Prostate gland (tissue), 2 donors: ENCODE measurements at regions not wholly inside any gene's neighbourhood (a gene's known extent, or its start where the extent isn't known, plus 50 kb on each side); places are given as distances from the start of the nearest gene placed in this dataset.

Experiments
- DNase-seq: peaks from one replicate; pipeline ENCODE4 v3.0.0-alpha.2; 2019; ENCODE audit warnings: low spot score
- H3K27ac ChIP-seq, 2 donors: fragments of 200-600 bp; sonication (generic); 2 replicates each; pipeline ENCODE4 v1.5.1; 2017 to 2019
- H3K27me3 ChIP-seq: fragments of 200-600 bp; sonication (generic); replicated peaks from 2 replicates; pipeline ENCODE4 v1.5.1; 2019; ENCODE audit not compliant: insufficient read depth
- H3K36me3 ChIP-seq, 2 donors: fragments of 200-600 bp; sonication (generic); 1 replicate in 1 of 2; 2 replicates in 1 of 2; pipeline versions ENCODE4 v1.5.1 to v1.8.1; 2017 to 2019
- H3K4me1 ChIP-seq: fragments of 200-600 bp; sonication (generic); replicated peaks from 2 replicates; pipeline ENCODE4 v1.5.1; 2019
- H3K4me3 ChIP-seq, 2 donors: fragments of 200-600 bp; sonication (generic); 2 replicates each; pipeline ENCODE4 v1.5.1; 2017 to 2019
- H3K9me3 ChIP-seq: fragments of 200-600 bp; sonication (generic); 2 replicates; pipeline ENCODE4 v1.5.1; 2017
- CTCF ChIP-seq, 4 experiments: fragments of 200-600 bp in 2 of 4; fragments of 450-650 bp in 2 of 4; sonication (generic) in 2 of 4; IDR thresholded peaks; 1 replicate in 3 of 4; 2 replicates in 1 of 4; pipeline ENCODE4 v1.5.1; 2016 to 2019; ENCODE audit warnings: antibody characterized with exemption in 4 of 4, mild to moderate bottlenecking in 2 of 4, moderate library complexity in 2 of 4
- POLR2A ChIP-seq: fragments of 450-650 bp; IDR thresholded peaks from one replicate; pipeline ENCODE4 v1.6.1; 2016; ENCODE audit warnings: antibody characterized with exemption, mild to moderate bottlenecking
- POLR2AphosphoS5 ChIP-seq: sonication (generic); formaldehyde crosslinking; IDR thresholded peaks from one replicate; pipeline ENCODE4 v1.6.1; 2017; ENCODE audit warnings: antibody characterized with exemption
- WGBS: methylation state at CpG from one replicate; pipeline ENCODE4 v1.1.5; 2018; 5-methylcytosine and 5-hydroxymethylcytosine counted together
- intact Hi-C: fragments of 100-400 bp; cut with DNase I; formaldehyde crosslinking; loops from one replicate; pipeline ENCODE4 v1.14.2; 2022

DNA sequence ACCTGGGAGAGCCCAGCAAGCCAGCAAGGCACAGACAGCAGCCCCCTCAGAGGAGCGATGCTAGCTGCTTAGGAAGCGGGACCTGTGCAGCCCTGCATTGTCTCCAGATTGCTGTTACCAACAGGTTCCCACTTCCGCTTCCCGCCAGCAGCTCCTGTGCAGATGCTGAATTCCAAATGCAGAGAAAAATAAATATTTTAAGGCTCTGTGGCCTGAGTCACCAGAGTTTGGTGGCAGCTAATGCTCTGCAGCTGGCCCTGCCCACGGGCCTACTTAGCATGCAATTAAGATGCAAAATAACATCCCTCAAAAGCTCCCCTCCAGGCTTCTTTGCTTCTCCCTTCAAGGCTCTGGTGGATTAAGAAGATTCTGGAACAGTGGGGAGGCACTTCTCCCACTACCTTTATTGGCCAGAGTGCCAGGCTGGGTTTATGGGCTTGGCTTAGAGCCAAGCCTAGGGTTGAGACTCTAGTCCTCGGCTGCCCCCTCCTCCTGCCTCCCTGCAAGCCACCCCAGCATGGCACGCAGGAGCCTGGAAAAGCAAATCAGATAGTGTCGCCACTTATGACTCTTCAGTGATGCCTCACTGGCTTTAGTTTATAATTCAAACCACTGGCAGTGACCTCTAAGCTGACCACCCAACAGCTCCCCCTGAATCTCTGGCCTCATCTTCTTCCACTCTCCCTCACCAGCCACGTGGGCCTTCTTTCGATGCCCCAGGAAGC, 207.1 kb upstream of the ZC3H12A start:
- Histone ChIP-seq H3K36me3 (no peaks in the 10 kb centered on the region), H3K27me3 (no peaks in the 10 kb centered on the region), H3K27ac (no peak overlapping the region), H3K4me3 (no peak overlapping the region), H3K9me3 (no peaks in the 10 kb centered on the region), H3K4me1 (no peaks in the 10 kb centered on the region)
- TF ChIP-seq POLR2A = no peak
- no peak for TF ChIP-seq POLR2AphosphoS5
- TF ChIP-seq CTCF (IDR thresholded peaks at IDR 0.05) = no peak
- intact Hi-C loops = no loop called here
- 47% methylated on average over 10 of the region's 10 CpGs for WGBS
- DNase-seq = no peak

GRCh38 chr1:37270639-37271038, 203.7 kb upstream of the ZC3H12A start:
- no peak for DNase-seq
- 71% methylated on average over 3 of the region's 3 CpGs for WGBS
- H3K36me3 ChIP-seq = no peaks in the 10 kb centered on the region
- TF ChIP-seq POLR2AphosphoS5 (no peak), CTCF (IDR thresholded peaks at IDR 0.05) (no peak), POLR2A (no peak)
- intact Hi-C loops = no loop called here
- no peak overlapping the region for H3K27ac ChIP-seq
- H3K4me3 ChIP-seq = no peak overlapping the region
- no peaks in the 10 kb centered on the region for H3K4me1 ChIP-seq
- no peaks in the 10 kb centered on the region for H3K27me3 ChIP-seq
- H3K9me3 ChIP-seq = no peaks in the 10 kb centered on the region

- Histone ChIP-seq H3K4me1 (no peaks in the 10 kb centered on the region), H3K4me3 (no peak overlapping the region), H3K27me3 (no peaks in the 10 kb centered on the region), H3K27ac (no peak overlapping the region), H3K36me3 (no peaks in the 10 kb centered on the region), H3K9me3 (no peaks in the 10 kb centered on the region)
- TF ChIP-seq CTCF (IDR thresholded peaks at IDR 0.05) (no peak), POLR2A (no peak), POLR2AphosphoS5 (no peak)
- 73% methylated on average over 8 of the region's 8 CpGs for WGBS
- intact Hi-C loops = no loop called here
- no peak for DNase-seq
Observed at GRCh38 chr1:37272626-37273025, 201.8 kb upstream of the ZC3H12A start.

DNA sequence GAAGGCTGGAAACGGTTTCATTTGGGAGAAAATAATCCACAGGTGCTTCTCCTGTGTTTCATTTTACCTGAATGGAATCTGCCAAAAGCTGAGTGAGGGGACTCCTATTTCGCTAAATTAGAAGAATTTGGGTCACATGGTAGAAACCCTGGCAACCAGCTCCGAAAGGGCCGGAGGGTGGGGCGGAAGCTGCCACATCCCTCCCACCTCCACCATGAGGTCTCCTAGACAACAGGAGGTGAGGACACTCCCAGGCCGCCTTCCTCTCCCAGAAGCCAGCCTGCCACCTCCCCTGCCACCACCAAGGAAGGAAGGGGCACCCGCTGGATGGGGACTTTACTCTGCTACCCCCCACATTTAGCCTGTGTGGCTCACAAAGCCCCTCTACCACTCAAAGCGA, 199.9 kb upstream of the ZC3H12A start:
- intact Hi-C loops = no loop called here
- Histone ChIP-seq H3K27ac (no peak overlapping the region), H3K4me1 (no peaks in the 10 kb centered on the region), H3K9me3 (no peaks in the 10 kb centered on the region), H3K4me3 (no peak overlapping the region), H3K36me3 (no peaks in the 10 kb centered on the region), H3K27me3 (no peaks in the 10 kb centered on the region)
- WGBS = 48% methylated on average over 8 of the region's 8 CpGs
- TF ChIP-seq CTCF (IDR thresholded peaks at IDR 0.05) (no peak), POLR2A (no peak), POLR2AphosphoS5 (no peak)
- DNase-seq = no peak

- no peaks in the 10 kb centered on the region for H3K36me3 ChIP-seq
- no peaks in the 10 kb centered on the region for H3K4me1 ChIP-seq
- no peak for DNase-seq
- TF ChIP-seq POLR2AphosphoS5 (no peak), POLR2A (no peak), CTCF (IDR thresholded peaks at IDR 0.05) (no peak)
- no peaks in the 10 kb centered on the region for H3K9me3 ChIP-seq
- no peak overlapping the region for H3K27ac ChIP-seq
- H3K27me3 ChIP-seq = no peaks in the 10 kb centered on the region
- 48% methylated on average over 5 of the region's 5 CpGs for WGBS
- intact Hi-C loops = no loop called here
- H3K4me3 ChIP-seq = no peak overlapping the region
Observed at GRCh38 chr1:37274938-37275631, 199.3 kb upstream of the ZC3H12A start.
